DMS 273 (cell line): ENCODE measurements at regions not wholly inside any gene's neighbourhood (a gene's known extent, or its start where the extent isn't known, plus 50 kb on each side); places are given as distances from the start of the nearest gene placed in this dataset.

Experiments
- DNase-seq: peaks from one replicate; lab custom pipeline; 2025; ENCODE audit not compliant: unreplicated experiment; lab: John Stamatoyannopoulos, UW

GRCh38 chr2:136376798-136377211 lies 258.9 kb upstream of the CXCR4 start:
- DNase-seq, result peak; percentile 91

GRCh38 chr2:136376211-136376610 lies 258.3 kb upstream of the CXCR4 start:
- DNase-seq, result peak; percentile 37

GRCh38 chr2:136375017-136375901 lies 257.3 kb upstream of the CXCR4 start:
- DNase-seq, result no peak

- DNase-seq, result no peak
These were observed 255.9 kb upstream of the CXCR4 start for GRCh38 chr2:136373841-136374240.

GRCh38 chr2:136373029-136373428 lies 255.1 kb upstream of the CXCR4 start:
- DNase-seq, result no peak

GRCh38 chr2:136363900-136364299 lies 246.0 kb upstream of the CXCR4 start:
- peak; percentile 25 for DNase-seq

GRCh38 chr2:136363470-136363869 lies 245.5 kb upstream of the CXCR4 start:
- DNase-seq, result no peak

- no peak for DNase-seq
These were observed 244.9 kb upstream of the CXCR4 start for GRCh38 chr2:136362676-136363390.

GRCh38 chr2:136361521-136361920 lies 243.6 kb upstream of the CXCR4 start:
- no peak for DNase-seq

GRCh38 chr2:136360790-136361189 lies 242.8 kb upstream of the CXCR4 start:
- no peak for DNase-seq

- no peak for DNase-seq
These were observed 241.4 kb upstream of the CXCR4 start for GRCh38 chr2:136359121-136359965.

- DNase-seq, result no peak
These were observed 240.6 kb upstream of the CXCR4 start for GRCh38 chr2:136358576-136358975.

- DNase-seq, result no peak
These were observed 239.0 kb upstream of the CXCR4 start for GRCh38 chr2:136357007-136357380.

GRCh38 chr2:136356125-136357006 lies 238.4 kb upstream of the CXCR4 start:
- DNase-seq, result no peak

GRCh38 chr2:136351684-136352083 lies 233.7 kb upstream of the CXCR4 start:
- no peak for DNase-seq

GRCh38 chr2:136347981-136348380 lies 230.0 kb upstream of the CXCR4 start:
- no peak for DNase-seq

- DNase-seq, result peak; percentile 15
These were observed 226.4 kb upstream of the CXCR4 start for GRCh38 chr2:136344339-136344738.

- no peak for DNase-seq
These were observed 224.2 kb upstream of the CXCR4 start for GRCh38 chr2:136342138-136342537.

- no peak for DNase-seq
These were observed 217.0 kb upstream of the CXCR4 start for GRCh38 chr2:136334967-136335366.

- DNase-seq, result peak; percentile 51
These were observed 214.6 kb upstream of the CXCR4 start for GRCh38 chr2:136332436-136333095.
